ENCODE measurements at regions not wholly inside any gene's neighbourhood (a gene's known extent, or its start where the extent isn't known, plus 50 kb on each side); places are given as distances from the start of the nearest gene placed in this dataset.
A peak's percentile ranks its signal among the peaks of the same experiment; 100 is the strongest.

GRCh38 chr11:62026739-62027370 lies 59.4 kb upstream of the FTH1 start:
- DNase-seq (ENCODE audit: low read depth), result no peak

GRCh38 chr11:62025487-62026105 lies 58.2 kb upstream of the FTH1 start:
- DNase-seq (ENCODE audit: low read depth), result peak; percentile 46

GRCh38 chr11:62024936-62025486 lies 57.6 kb upstream of the FTH1 start:
- no peak for DNase-seq (ENCODE audit: low read depth)

GRCh38 chr11:62022211-62022610 lies 54.8 kb upstream of the FTH1 start:
- no peak for DNase-seq (ENCODE audit: low read depth)

- no peak for DNase-seq (ENCODE audit: low read depth)
Observed at GRCh38 chr11:62020661-62021060, 53.2 kb upstream of the FTH1 start.

- DNase-seq (ENCODE audit: low read depth), result no peak
Observed at GRCh38 chr11:62018981-62019664, 51.7 kb upstream of the FTH1 start.

GRCh38 chr11:62017878-62018655 lies 50.6 kb upstream of the FTH1 start:
- no peak for DNase-seq (ENCODE audit: low read depth)
